ENCODE measurements at regions not wholly inside any gene's neighbourhood (a gene's known extent, or its start where the extent isn't known, plus 50 kb on each side); places are given as distances from the start of the nearest gene placed in this dataset.

DNA sequence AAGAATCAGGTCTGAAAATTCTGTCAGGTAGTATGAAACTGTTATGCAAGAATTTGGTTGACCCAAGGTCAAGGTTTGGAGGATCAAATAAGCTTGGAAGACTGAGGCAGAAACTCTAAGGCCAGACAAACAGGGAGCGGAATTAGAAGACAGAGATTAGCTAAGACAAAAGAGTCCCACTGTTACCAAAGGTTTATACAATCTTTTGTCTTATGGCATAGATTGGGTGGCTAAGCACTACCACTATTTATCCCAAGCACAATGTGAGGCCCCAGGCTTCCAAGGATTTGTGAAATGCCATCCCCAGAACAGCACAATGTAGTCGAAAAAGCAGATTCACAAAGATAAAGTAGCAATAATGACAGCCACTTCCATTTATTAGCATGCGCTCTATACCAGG, 311.2 kb downstream of the SEC23A start:
- Histone ChIP-seq H3K27me3 (ENCODE audit: control insufficient read depth, insufficient read depth, low read length) (no peaks in the 10 kb centered on the region), H3K9ac (ENCODE audit: low read length in 3 of 3) (no peak overlapping the region), H3K9me3 (ENCODE audit: control insufficient read depth in 2 of 3, insufficient read depth in 1 of 3, low read length in 3 of 3) (no peaks in the 10 kb centered on the region), H3K36me3 (ENCODE audit: control insufficient read depth in 2 of 3, insufficient read depth in 3 of 3, low read length in 3 of 3) (no peaks in the 10 kb centered on the region), H3K4me1 (ENCODE audit: control insufficient read depth in 2 of 3, insufficient read depth in 2 of 3, low read depth in 1 of 3, low read length in 3 of 3) (no peaks in the 10 kb centered on the region), H3K27ac (ENCODE audit: low read depth in 2 of 2, low read length in 2 of 2) (no peak overlapping the region), H3K4me3 (ENCODE audit: low read length in 3 of 3) (no peak overlapping the region)
- TF ChIP-seq, protein P1, sequence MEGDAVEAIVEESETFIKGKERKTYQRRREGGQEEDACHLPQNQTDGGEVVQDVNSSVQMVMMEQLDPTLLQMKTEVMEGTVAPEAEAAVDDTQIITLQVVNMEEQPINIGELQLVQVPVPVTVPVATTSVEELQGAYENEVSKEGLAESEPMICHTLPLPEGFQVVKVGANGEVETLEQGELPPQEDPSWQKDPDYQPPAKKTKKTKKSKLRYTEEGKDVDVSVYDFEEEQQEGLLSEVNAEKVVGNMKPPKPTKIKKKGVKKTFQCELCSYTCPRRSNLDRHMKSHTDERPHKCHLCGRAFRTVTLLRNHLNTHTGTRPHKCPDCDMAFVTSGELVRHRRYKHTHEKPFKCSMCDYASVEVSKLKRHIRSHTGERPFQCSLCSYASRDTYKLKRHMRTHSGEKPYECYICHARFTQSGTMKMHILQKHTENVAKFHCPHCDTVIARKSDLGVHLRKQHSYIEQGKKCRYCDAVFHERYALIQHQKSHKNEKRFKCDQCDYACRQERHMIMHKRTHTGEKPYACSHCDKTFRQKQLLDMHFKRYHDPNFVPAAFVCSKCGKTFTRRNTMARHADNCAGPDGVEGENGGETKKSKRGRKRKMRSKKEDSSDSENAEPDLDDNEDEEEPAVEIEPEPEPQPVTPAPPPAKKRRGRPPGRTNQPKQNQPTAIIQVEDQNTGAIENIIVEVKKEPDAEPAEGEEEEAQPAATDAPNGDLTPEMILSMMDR (IDR thresholded peaks at IDR 0.05; ENCODE audit: borderline replicate concordance, extremely low read depth, insufficient read depth), result no peak
- FAIRE-seq, result no peak
- DNase-seq, result no peak
- intact Hi-C loops (cut with DNase I), result no loop called here

DNA sequence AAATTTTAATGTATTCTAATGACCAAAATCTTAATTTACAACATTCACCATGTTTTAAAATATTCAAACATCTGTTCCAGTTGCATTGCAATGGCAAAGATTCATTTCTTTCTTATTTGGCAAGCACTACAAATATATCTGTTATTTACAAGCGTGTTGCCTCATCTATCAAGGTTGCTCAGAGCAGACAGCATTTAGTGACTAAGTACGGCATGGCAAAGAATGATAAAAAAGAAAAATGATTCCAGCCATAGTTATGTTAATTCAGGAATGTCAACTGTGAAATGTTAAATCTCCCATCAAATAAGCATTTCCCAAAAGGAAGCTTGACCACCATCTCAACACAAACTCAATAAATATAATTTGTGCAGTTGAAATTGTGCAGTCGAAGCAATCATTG, 312.1 kb downstream of the SEC23A start:
- no peaks in the 10 kb centered on the region for H3K36me3 ChIP-seq (ENCODE audit: control insufficient read depth in 2 of 3, insufficient read depth in 3 of 3, low read length in 3 of 3)
- no peak overlapping the region for H3K27ac ChIP-seq (ENCODE audit: low read depth in 2 of 2, low read length in 2 of 2)
- no peaks in the 10 kb centered on the region for H3K4me1 ChIP-seq (ENCODE audit: control insufficient read depth in 2 of 3, insufficient read depth in 2 of 3, low read depth in 1 of 3, low read length in 3 of 3)
- H3K9ac ChIP-seq (ENCODE audit: low read length in 3 of 3), result no peak overlapping the region
- H3K9me3 ChIP-seq (ENCODE audit: control insufficient read depth in 2 of 3, insufficient read depth in 1 of 3, low read length in 3 of 3), result no peaks in the 10 kb centered on the region
- H3K4me3 ChIP-seq (ENCODE audit: low read length in 3 of 3), result no peak overlapping the region
- TF ChIP-seq, protein P1 (IDR thresholded peaks at IDR 0.05; ENCODE audit: borderline replicate concordance, extremely low read depth, insufficient read depth), result no peak
- DNase-seq (no peak), FAIRE-seq (no peak)
- intact Hi-C loops (cut with DNase I), result no loop called here
- H3K27me3 ChIP-seq (ENCODE audit: control insufficient read depth, insufficient read depth, low read length), result no peaks in the 10 kb centered on the region

DNA sequence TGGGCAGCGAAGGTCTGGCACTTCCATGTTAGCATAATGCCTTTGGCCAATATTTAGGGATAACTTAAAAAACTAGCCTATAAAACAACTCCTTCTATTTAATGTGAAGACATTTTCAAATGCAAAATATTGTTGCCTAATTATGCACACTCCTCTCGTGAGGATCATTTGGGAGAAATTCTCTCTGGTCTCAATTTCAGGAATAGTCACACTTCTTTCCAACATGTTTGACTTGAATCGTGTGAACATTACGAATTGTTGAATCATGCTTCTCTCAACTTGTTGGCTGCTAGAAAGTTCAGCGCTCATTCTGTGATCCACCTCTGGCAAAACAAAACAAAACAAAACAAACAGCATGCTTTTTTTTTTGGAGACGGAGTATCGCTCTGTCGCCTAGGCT, 313.2 kb downstream of the SEC23A start:
- H3K9me3 ChIP-seq (ENCODE audit: control insufficient read depth in 2 of 3, insufficient read depth in 1 of 3, low read length in 3 of 3), result no peaks in the 10 kb centered on the region
- no peaks in the 10 kb centered on the region for H3K27me3 ChIP-seq (ENCODE audit: control insufficient read depth, insufficient read depth, low read length)
- no peak overlapping the region for H3K27ac ChIP-seq (ENCODE audit: low read depth in 2 of 2, low read length in 2 of 2)
- DNase-seq (no peak), FAIRE-seq (no peak)
- TF ChIP-seq, protein P1 (IDR thresholded peaks at IDR 0.05; ENCODE audit: borderline replicate concordance, extremely low read depth, insufficient read depth), result no peak
- H3K9ac ChIP-seq (ENCODE audit: low read length in 3 of 3), result no peak overlapping the region
- no peaks in the 10 kb centered on the region for H3K4me1 ChIP-seq (ENCODE audit: control insufficient read depth in 2 of 3, insufficient read depth in 2 of 3, low read depth in 1 of 3, low read length in 3 of 3)
- H3K36me3 ChIP-seq (ENCODE audit: control insufficient read depth in 2 of 3, insufficient read depth in 3 of 3, low read length in 3 of 3), result no peaks in the 10 kb centered on the region
- no peak overlapping the region for H3K4me3 ChIP-seq (ENCODE audit: low read length in 3 of 3)
- intact Hi-C loops (cut with DNase I), result no loop called here

DNA sequence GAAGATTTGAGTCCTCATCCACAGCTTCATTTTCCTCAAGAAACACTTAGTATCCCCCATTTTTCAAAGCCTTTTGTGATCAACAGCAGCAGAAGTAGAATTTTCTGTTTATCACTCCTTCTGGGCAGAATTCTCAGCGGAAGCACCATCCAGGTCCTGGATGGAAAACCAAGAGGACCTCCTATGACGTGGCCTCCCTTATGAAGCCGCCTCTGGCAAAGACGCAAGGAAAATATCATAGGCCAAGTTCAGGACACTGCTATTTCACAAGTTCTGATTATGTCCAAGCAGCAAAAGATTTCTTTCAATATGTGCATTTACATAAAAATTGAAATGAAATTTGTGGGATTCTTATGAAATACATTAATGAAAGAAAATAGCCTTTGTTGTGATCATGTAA, 315.0 kb downstream of the SEC23A start:
- TF ChIP-seq, protein P1 (IDR thresholded peaks at IDR 0.05; ENCODE audit: borderline replicate concordance, extremely low read depth, insufficient read depth), result no peak
- Histone ChIP-seq H3K36me3 (ENCODE audit: control insufficient read depth in 2 of 3, insufficient read depth in 3 of 3, low read length in 3 of 3) (no peaks in the 10 kb centered on the region), H3K27me3 (ENCODE audit: control insufficient read depth, insufficient read depth, low read length) (no peaks in the 10 kb centered on the region), H3K9ac (ENCODE audit: low read length in 3 of 3) (no peak overlapping the region), H3K4me3 (ENCODE audit: low read length in 3 of 3) (no peak overlapping the region), H3K4me1 (ENCODE audit: control insufficient read depth in 2 of 3, insufficient read depth in 2 of 3, low read depth in 1 of 3, low read length in 3 of 3) (no peaks in the 10 kb centered on the region), H3K9me3 (ENCODE audit: control insufficient read depth in 2 of 3, insufficient read depth in 1 of 3, low read length in 3 of 3) (no peaks in the 10 kb centered on the region), H3K27ac (ENCODE audit: low read depth in 2 of 2, low read length in 2 of 2) (no peak overlapping the region)
- intact Hi-C loops (cut with DNase I), result no loop called here
- DNase-seq (no peak), FAIRE-seq (no peak)
